LNCaP clone FGC (cell line): ENCODE measurements at regions not wholly inside any gene's neighbourhood (a gene's known extent, or its start where the extent isn't known, plus 50 kb on each side); places are given as distances from the start of the nearest gene placed in this dataset.

ENCODE experiments used
- DNase-seq: peaks from one replicate; pipeline ENCODE4 v3.0.0-alpha.2; 2011; ENCODE audit warnings: low read depth
- H3K4me3 ChIP-seq: 2 replicates; pipeline ENCODE4 v1.5.1; 2011; ENCODE audit warnings: mild to moderate bottlenecking, low read depth, low read length, control low read depth
- CTCF ChIP-seq: IDR thresholded peaks from 2 replicates; pipeline ENCODE4 v1.5.1; 2012; ENCODE audit warnings: mild to moderate bottlenecking; ENCODE audit not compliant: control insufficient read depth, insufficient read depth; ENCODE audit errors: extremely low read depth

DNA sequence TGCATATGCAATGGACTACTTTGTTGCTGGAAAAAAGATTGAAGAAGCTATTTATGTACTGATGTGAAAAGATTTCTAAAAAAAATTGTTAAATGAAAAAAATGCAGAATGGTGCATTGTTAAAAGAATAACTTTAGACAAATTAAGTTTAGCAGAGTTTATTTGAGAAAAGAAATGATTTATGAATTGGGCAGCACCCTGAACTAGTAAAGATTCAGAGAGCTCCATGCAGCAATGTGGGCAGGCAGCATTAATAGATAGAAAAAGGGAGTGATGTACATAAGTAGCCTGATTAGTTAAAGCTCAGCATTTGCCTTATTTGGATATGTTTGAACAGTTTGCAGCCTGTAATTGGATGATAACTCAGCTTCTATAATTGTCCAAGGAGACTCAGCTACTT is 677.9 kb upstream of the SEMA6A start:
- DNase-seq = no peak
- TF ChIP-seq CTCF = no peak

GRCh38 chr5:117249086-117249815 is 674.6 kb upstream of the SEMA6A start:
- TF ChIP-seq CTCF = no peak
- no peak for DNase-seq
- no peak overlapping the region for H3K4me3 ChIP-seq

More for the DNA sequence above, 677.9 kb upstream of the SEMA6A start:
- H3K4me3 ChIP-seq = no peak overlapping the region

GRCh38 chr5:117246424-117246823 is 671.8 kb upstream of the SEMA6A start:
- DNase-seq = no peak
- no peak for TF ChIP-seq CTCF

GRCh38 chr5:117245130-117245529 is 670.5 kb upstream of the SEMA6A start:
- TF ChIP-seq CTCF = no peak
- DNase-seq = no peak
- no peak overlapping the region for H3K4me3 ChIP-seq

More at GRCh38 chr5:117246424-117246823, 671.8 kb upstream of the SEMA6A start:
- H3K4me3 ChIP-seq = no peak overlapping the region

- no peak for TF ChIP-seq CTCF
- H3K4me3 ChIP-seq = no peak overlapping the region
- no peak for DNase-seq
Observed at GRCh38 chr5:117242028-117242427, 667.4 kb upstream of the SEMA6A start.

GRCh38 chr5:117236941-117237340 is 662.3 kb upstream of the SEMA6A start:
- H3K4me3 ChIP-seq = no peak overlapping the region
- TF ChIP-seq CTCF = no peak
- no peak for DNase-seq

DNA sequence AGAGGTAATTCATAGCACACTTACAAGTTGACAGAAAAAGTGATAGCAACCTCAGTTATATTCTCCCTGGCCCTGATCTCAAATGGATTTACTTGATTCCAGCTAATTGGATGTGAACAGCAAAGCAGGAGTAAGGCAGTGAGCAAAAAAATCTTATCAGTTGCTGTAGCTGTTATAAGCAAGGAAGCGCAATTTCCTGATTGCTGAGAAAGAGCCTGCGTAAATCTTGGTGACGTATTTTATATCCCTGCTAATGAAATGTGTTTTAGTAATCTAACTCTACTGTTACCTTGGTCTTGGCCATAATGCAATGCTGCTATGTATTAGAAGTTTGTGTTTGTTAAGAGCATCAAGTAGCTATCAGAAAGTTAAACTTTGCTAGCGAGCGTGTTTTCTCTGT is 661.2 kb upstream of the SEMA6A start:
- no peak for TF ChIP-seq CTCF
- DNase-seq = no peak
- no peak overlapping the region for H3K4me3 ChIP-seq
